Neural cell (in vitro differentiated cells): ENCODE measurements at regions not wholly inside any gene's neighbourhood (a gene's known extent, or its start where the extent isn't known, plus 50 kb on each side); places are given as distances from the start of the nearest gene placed in this dataset.

Experiments used
- H2AFZ ChIP-seq: fragments of 200-600, 300-800 bp; sonication (generic), shearing (Covaris generic); 2 replicates; pipeline ENCODE4 v1.6.0; 2014; ENCODE audit warnings: low read depth, mild to moderate bottlenecking, antibody characterized with exemption, low read length, moderate library complexity
- H3F3A ChIP-seq: fragments of 200-600 bp; shearing (Covaris generic); 2 replicates; pipeline ENCODE4 v1.6.1; 2016; ENCODE audit warnings: mild to moderate bottlenecking, moderate library complexity, mixed read lengths, antibody characterized with exemption, low read length; ENCODE audit not compliant: insufficient read depth, poor library complexity, severe bottlenecking
- H3K27ac ChIP-seq: fragments of 200-600, 300-800 bp; sonication (generic), shearing (Covaris generic); 2 replicates; pipeline ENCODE4 v1.5.1; 2014; ENCODE audit warnings: mild to moderate bottlenecking, low read length, moderate library complexity
- H3K27me3 ChIP-seq: fragments of 300-800, 200-600 bp; sonication (generic), shearing (Covaris generic); 2 replicates; pipeline ENCODE4 v1.6.0; 2014; ENCODE audit warnings: mild to moderate bottlenecking, low read depth, low read length, moderate library complexity; ENCODE audit not compliant: insufficient read depth
- H3K36me3 ChIP-seq: fragments of 300-800, 200-600 bp; sonication (generic), shearing (Covaris generic); 2 replicates; pipeline ENCODE4 v1.5.1; 2014; ENCODE audit warnings: mild to moderate bottlenecking, antibody characterized with exemption, low read length, moderate library complexity; ENCODE audit not compliant: insufficient read depth
- H3K4me2 ChIP-seq: fragments of 300-800, 200-600 bp; sonication (generic), shearing (Covaris generic); 2 replicates; pipeline ENCODE4 v1.6.0; 2014; ENCODE audit warnings: mild to moderate bottlenecking, low read length
- H3K4me3 ChIP-seq: fragments of 300-800, 200-600 bp; sonication (generic), shearing (Covaris generic); 2 replicates; pipeline ENCODE4 v1.5.1; 2014; ENCODE audit warnings: mild to moderate bottlenecking, low read length, moderate library complexity
- H3K79me2 ChIP-seq: fragments of 200-600 bp; shearing (Covaris generic); replicated peaks from 2 replicates; pipeline ENCODE4 v1.6.0; 2014; ENCODE audit warnings: mild to moderate bottlenecking, low read length, moderate library complexity; ENCODE audit not compliant: insufficient read depth
- H3K9ac ChIP-seq: fragments of 300-800, 200-600 bp; sonication (generic), shearing (Covaris generic); 2 replicates; pipeline ENCODE4 v1.6.1; 2016; ENCODE audit warnings: mild to moderate bottlenecking, low read length, mixed read lengths
- H3K9me2 ChIP-seq: fragments of 200-600 bp; shearing (Covaris generic); 2 replicates; pipeline ENCODE4 v1.6.1; 2016; ENCODE audit warnings: mild to moderate bottlenecking, low read length, mixed read lengths; ENCODE audit not compliant: insufficient read depth
- H3K9me3 ChIP-seq: fragments of 200-600, 300-800 bp; sonication (generic), shearing (Covaris generic); 2 replicates; pipeline ENCODE4 v1.6.1; 2016; ENCODE audit warnings: mild to moderate bottlenecking, mixed run types, low read length, moderate library complexity, mixed read lengths
- H4K20me1 ChIP-seq: fragments of 200-600 bp; shearing (Covaris generic); 2 replicates; pipeline ENCODE4 v1.6.1; 2016; ENCODE audit warnings: mild to moderate bottlenecking, mixed run types; ENCODE audit not compliant: insufficient read depth
- EP300 ChIP-seq: fragments of 450-650 bp; conservative IDR thresholded peaks from 2 replicates; pipeline ENCODE4 v1.6.1; 2014; ENCODE audit warnings: antibody characterized with exemption, mild to moderate bottlenecking, moderate library complexity; ENCODE audit not compliant: poor library complexity, severe bottlenecking
- EZH2 ChIP-seq: fragments of 200-600, 300-800 bp; shearing (Covaris generic), sonication (generic); IDR thresholded peaks from 2 replicates; pipeline ENCODE4 v1.6.1; 2014; ENCODE audit warnings: antibody characterized with exemption, low read length, borderline replicate concordance, mild to moderate bottlenecking; ENCODE audit not compliant: insufficient read depth, poor library complexity, severe bottlenecking
- MXI1 ChIP-seq: fragments of 450-650 bp; conservative IDR thresholded peaks from 2 replicates; pipeline ENCODE4 v1.6.1; 2014; ENCODE audit warnings: antibody characterized with exemption, mild to moderate bottlenecking; ENCODE audit not compliant: poor library complexity, severe bottlenecking
- POLR2AphosphoS5 ChIP-seq: IDR thresholded peaks from 2 replicates; pipeline ENCODE4 v1.6.1; 2012
- RAD21 ChIP-seq: fragments of 450-650 bp; conservative IDR thresholded peaks from 2 replicates; pipeline ENCODE4 v1.6.1; 2014; ENCODE audit warnings: antibody characterized with exemption, mild to moderate bottlenecking, moderate library complexity
- SMC3 ChIP-seq: fragments of 450-650 bp; conservative IDR thresholded peaks from 2 replicates; pipeline ENCODE4 v1.6.1; 2014; ENCODE audit warnings: antibody characterized with exemption, mild to moderate bottlenecking, moderate library complexity; ENCODE audit not compliant: poor library complexity
- TAF1 ChIP-seq: IDR thresholded peaks from 2 replicates; pipeline ENCODE4 v1.6.1; 2012; ENCODE audit warnings: low read depth
- TF ChIP-seq, protein P1 (sequence below): fragments of 450-650 bp; IDR thresholded peaks from 2 replicates; pipeline ENCODE4 v1.5.1; 2014; ENCODE audit warnings: antibody characterized with exemption, mild to moderate bottlenecking, moderate library complexity; ENCODE audit not compliant: poor library complexity, severe bottlenecking
- TF ChIP-seq, protein P2 (sequence below): IDR thresholded peaks from 2 replicates; pipeline ENCODE4 v1.6.1; 2012; ENCODE audit warnings: borderline replicate concordance

DNA sequence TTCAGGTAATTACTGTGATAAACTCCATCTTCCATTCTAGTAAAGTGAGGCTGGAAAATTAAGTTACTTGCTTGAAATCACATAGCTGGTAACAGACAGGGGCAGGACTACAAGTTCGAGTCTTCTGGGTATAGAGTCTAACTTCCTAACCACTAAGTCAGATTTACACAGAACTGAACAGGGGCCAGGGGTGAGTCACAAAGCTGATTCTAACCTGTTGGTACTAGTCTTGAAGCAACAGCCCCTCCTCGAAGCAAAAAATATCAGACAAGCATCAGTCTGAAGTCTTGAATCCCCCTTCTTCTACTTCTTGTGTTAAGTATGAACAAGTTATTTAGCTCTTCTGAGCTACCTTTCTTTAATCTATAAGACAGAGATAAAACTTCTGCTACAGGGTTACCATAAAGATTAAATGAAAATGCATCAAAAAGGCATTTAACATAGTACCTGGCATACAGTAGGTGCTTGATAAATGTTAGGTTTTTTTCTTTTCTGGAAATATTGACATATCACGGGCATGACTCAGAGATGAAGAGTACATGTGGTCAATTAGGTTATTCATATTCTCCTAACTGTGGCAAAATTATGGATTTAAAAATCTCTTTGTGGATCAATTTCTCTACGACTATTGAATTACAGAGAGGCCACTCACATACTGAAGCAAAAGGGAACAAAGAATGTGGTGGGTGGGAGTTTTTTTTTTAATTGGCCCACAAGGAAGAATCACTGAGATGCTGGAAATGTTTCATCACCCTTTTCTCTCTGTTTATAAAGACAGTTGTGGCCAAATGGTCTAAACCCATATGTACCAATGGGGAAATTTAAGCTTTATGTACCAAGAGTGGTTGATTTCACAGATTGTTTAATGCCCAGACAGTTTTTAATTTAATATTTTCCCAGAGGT, 266.9 kb upstream of the DYNLRB2 start:
- no peaks in the 10 kb centered on the region for H3K36me3 ChIP-seq

DNA sequence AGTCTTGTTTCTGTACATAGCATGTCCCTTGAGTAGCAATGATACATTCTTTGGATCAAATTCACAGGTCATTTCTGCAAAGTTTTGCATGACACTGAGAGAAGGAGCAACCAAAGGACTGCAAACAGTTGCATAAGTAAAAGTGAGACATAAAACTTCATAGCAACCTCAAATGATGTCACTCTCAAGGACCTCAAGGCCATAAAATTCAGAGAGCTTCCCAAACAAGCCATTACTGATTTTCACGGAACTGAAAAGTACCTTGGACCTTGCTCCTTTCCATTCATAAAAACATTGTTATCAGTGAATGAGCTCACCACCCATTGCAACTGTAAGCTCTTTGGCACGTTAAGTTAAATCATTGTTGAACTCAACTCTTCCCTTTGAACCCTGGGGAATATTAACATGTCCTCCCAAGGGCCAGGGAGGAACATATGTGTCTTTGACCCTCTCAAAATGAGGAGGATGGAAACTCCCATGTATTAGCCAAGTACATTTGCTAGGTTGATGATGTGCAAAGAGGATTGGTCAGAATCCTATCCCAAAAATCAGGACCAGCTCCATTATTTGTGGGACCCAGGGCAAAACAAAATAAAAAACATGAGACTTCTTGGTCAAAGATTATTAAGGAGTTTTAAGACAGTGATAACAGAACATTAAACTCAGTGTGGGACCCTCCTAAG, 275.0 kb upstream of the DYNLRB2 start:
- Histone ChIP-seq H3K4me2 (no peak overlapping the region), H3K36me3 (no peaks in the 10 kb centered on the region), H3K27ac (no peak overlapping the region), H3K9me2 (no peaks in the 10 kb centered on the region), H3K4me3 (no peak overlapping the region), H3K79me2 (no peaks in the 10 kb centered on the region), H3K27me3 (no peaks in the 10 kb centered on the region), H3K9ac (no peak overlapping the region), H3K9me3 (no peaks in the 10 kb centered on the region), H3F3A (no peaks in the 10 kb centered on the region), H4K20me1 (no peaks in the 10 kb centered on the region), H2AFZ (no peak overlapping the region)
- TF ChIP-seq EP300: no peak
- TF ChIP-seq RAD21: no peak
- TF ChIP-seq, protein P1, sequence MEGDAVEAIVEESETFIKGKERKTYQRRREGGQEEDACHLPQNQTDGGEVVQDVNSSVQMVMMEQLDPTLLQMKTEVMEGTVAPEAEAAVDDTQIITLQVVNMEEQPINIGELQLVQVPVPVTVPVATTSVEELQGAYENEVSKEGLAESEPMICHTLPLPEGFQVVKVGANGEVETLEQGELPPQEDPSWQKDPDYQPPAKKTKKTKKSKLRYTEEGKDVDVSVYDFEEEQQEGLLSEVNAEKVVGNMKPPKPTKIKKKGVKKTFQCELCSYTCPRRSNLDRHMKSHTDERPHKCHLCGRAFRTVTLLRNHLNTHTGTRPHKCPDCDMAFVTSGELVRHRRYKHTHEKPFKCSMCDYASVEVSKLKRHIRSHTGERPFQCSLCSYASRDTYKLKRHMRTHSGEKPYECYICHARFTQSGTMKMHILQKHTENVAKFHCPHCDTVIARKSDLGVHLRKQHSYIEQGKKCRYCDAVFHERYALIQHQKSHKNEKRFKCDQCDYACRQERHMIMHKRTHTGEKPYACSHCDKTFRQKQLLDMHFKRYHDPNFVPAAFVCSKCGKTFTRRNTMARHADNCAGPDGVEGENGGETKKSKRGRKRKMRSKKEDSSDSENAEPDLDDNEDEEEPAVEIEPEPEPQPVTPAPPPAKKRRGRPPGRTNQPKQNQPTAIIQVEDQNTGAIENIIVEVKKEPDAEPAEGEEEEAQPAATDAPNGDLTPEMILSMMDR: no peak
- TF ChIP-seq, protein P2, sequence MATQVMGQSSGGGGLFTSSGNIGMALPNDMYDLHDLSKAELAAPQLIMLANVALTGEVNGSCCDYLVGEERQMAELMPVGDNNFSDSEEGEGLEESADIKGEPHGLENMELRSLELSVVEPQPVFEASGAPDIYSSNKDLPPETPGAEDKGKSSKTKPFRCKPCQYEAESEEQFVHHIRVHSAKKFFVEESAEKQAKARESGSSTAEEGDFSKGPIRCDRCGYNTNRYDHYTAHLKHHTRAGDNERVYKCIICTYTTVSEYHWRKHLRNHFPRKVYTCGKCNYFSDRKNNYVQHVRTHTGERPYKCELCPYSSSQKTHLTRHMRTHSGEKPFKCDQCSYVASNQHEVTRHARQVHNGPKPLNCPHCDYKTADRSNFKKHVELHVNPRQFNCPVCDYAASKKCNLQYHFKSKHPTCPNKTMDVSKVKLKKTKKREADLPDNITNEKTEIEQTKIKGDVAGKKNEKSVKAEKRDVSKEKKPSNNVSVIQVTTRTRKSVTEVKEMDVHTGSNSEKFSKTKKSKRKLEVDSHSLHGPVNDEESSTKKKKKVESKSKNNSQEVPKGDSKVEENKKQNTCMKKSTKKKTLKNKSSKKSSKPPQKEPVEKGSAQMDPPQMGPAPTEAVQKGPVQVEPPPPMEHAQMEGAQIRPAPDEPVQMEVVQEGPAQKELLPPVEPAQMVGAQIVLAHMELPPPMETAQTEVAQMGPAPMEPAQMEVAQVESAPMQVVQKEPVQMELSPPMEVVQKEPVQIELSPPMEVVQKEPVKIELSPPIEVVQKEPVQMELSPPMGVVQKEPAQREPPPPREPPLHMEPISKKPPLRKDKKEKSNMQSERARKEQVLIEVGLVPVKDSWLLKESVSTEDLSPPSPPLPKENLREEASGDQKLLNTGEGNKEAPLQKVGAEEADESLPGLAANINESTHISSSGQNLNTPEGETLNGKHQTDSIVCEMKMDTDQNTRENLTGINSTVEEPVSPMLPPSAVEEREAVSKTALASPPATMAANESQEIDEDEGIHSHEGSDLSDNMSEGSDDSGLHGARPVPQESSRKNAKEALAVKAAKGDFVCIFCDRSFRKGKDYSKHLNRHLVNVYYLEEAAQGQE: no peak
- TF ChIP-seq EZH2: no peak
- TF ChIP-seq TAF1: no peak
- no peak for TF ChIP-seq SMC3
- TF ChIP-seq MXI1: no peak
- TF ChIP-seq POLR2AphosphoS5: no peak

More for the DNA sequence above, 266.9 kb upstream of the DYNLRB2 start:
- H3K27ac ChIP-seq: no peak overlapping the region
- H3K79me2 ChIP-seq: no peaks in the 10 kb centered on the region
- no peaks in the 10 kb centered on the region for H3F3A ChIP-seq
- TF ChIP-seq, protein P2: no peak
- TF ChIP-seq MXI1: no peak
- TF ChIP-seq SMC3: no peak
- H3K9me2 ChIP-seq: no peaks in the 10 kb centered on the region
- H3K4me2 ChIP-seq: no peak overlapping the region
- no peaks in the 10 kb centered on the region for H4K20me1 ChIP-seq
- no peaks in the 10 kb centered on the region for H3K27me3 ChIP-seq
- H3K9ac ChIP-seq: no peak overlapping the region
- H3K4me3 ChIP-seq: no peak overlapping the region
- no peaks in the 10 kb centered on the region for H3K9me3 ChIP-seq
- H2AFZ ChIP-seq: no peak overlapping the region
